IMR-90 (cell line): ENCODE measurements at regions not wholly inside any gene's neighbourhood (a gene's known extent, or its start where the extent isn't known, plus 50 kb on each side); places are given as distances from the start of the nearest gene placed in this dataset.

Experiments
- BHLHE40 ChIP-seq: fragments of 150-350 bp; IDR thresholded peaks from 2 replicates; pipeline ENCODE4 v1.6.1; 2016; ENCODE audit warnings: mild to moderate bottlenecking, low read depth, low read length
- CTCF ChIP-seq: conservative IDR thresholded peaks from 2 replicates; pipeline ENCODE4 v1.5.1; 2012; ENCODE audit warnings: mild to moderate bottlenecking, low read depth, low read length, improper control_type of control experiment
- ELK1 ChIP-seq: fragments of 150-350 bp; IDR thresholded peaks from 2 replicates; pipeline ENCODE4 v1.6.1; 2016; ENCODE audit warnings: low read depth, mild to moderate bottlenecking, low read length, moderate library complexity, borderline replicate concordance
- USF2 ChIP-seq: fragments of 150-350 bp; IDR thresholded peaks from 2 replicates; pipeline ENCODE4 v1.6.1; 2017; ENCODE audit warnings: mild to moderate bottlenecking, antibody characterized with exemption, low read length, low read depth

GRCh38 chr18:5662586-5663090, 118.8 kb upstream of the EPB41L3 start:
- TF ChIP-seq CTCF (no peak), BHLHE40 (no peak), ELK1 (no peak), USF2 (no peak)
